H9 (cell line): ENCODE measurements at regions not wholly inside any gene's neighbourhood (a gene's known extent, or its start where the extent isn't known, plus 50 kb on each side); places are given as distances from the start of the nearest gene placed in this dataset.

ENCODE experiments used
- DNase-seq: peaks from one replicate; pipeline ENCODE4 v3.0.0-alpha.2; 2017
- H2AFZ ChIP-seq: one replicate; pipeline ENCODE4 v1.6.1; 2013; ENCODE audit warnings: mild to moderate bottlenecking, low read length, control low read depth, moderate library complexity
- H2AK5ac ChIP-seq: 2 replicates; pipeline ENCODE4 v1.6.1; 2013; ENCODE audit warnings: low read length, control low read depth, mixed read lengths; ENCODE audit not compliant: insufficient read length
- H2BK120ac ChIP-seq: one replicate; pipeline ENCODE4 v1.6.1; 2013; ENCODE audit warnings: low read depth, mild to moderate bottlenecking, low read length, control low read depth, inconsistent platforms; ENCODE audit not compliant: poor library complexity, severe bottlenecking
- H2BK12ac ChIP-seq: 2 replicates; pipeline ENCODE4 v1.6.1; 2013; ENCODE audit warnings: low read length, control low read depth, mixed read lengths, low read depth; ENCODE audit not compliant: insufficient read length
- H2BK15ac ChIP-seq: 2 replicates; pipeline ENCODE4 v1.6.1; 2013; ENCODE audit warnings: low read depth, low read length, control low read depth
- H2BK20ac ChIP-seq: one replicate; pipeline ENCODE4 v1.6.1; 2013; ENCODE audit warnings: low read depth, mild to moderate bottlenecking, low read length, control low read depth, inconsistent platforms; ENCODE audit not compliant: poor library complexity, severe bottlenecking
- H2BK5ac ChIP-seq: 2 replicates; pipeline ENCODE4 v1.6.1; 2013; ENCODE audit warnings: low read length, control low read depth, mixed read lengths; ENCODE audit not compliant: insufficient read length
- H3K14ac ChIP-seq: 2 replicates; pipeline ENCODE4 v1.6.1; 2013; ENCODE audit warnings: low read length, control low read depth; ENCODE audit not compliant: insufficient read depth
- H3K18ac ChIP-seq: 2 replicates; pipeline ENCODE4 v1.6.1; 2013; ENCODE audit warnings: low read depth, mild to moderate bottlenecking, mixed read lengths, low read length, control low read depth; ENCODE audit not compliant: insufficient read length
- H3K23ac ChIP-seq: 2 replicates; pipeline ENCODE4 v1.6.1; 2013; ENCODE audit warnings: low read length, control low read depth, mixed read lengths, low read depth; ENCODE audit not compliant: insufficient read length
- H3K23me2 ChIP-seq: 2 replicates; pipeline ENCODE4 v1.6.1; 2013; ENCODE audit warnings: low read depth, mild to moderate bottlenecking, mixed read lengths, low read length, control low read depth; ENCODE audit not compliant: insufficient read length, poor library complexity, severe bottlenecking
- H3K27ac ChIP-seq: 2 replicates; pipeline ENCODE4 v1.5.1; 2013; ENCODE audit warnings: low read length, control low read depth, mixed read lengths, low read depth; ENCODE audit not compliant: insufficient read length
- H3K27me3 ChIP-seq: 2 replicates; pipeline ENCODE4 v1.6.1; 2013; ENCODE audit warnings: low read length, control low read depth, inconsistent platforms; ENCODE audit not compliant: insufficient read depth
- H3K4ac ChIP-seq: 2 replicates; pipeline ENCODE4 v1.6.1; 2013; ENCODE audit warnings: low read depth, mild to moderate bottlenecking, control low read depth, inconsistent platforms, low read length, moderate library complexity
- H3K4me1 ChIP-seq: 2 replicates; pipeline ENCODE4 v1.6.1; 2013; ENCODE audit warnings: low read length, control low read depth, inconsistent platforms; ENCODE audit not compliant: insufficient read depth
- H3K4me2 ChIP-seq: 2 replicates; pipeline ENCODE4 v1.6.1; 2013; ENCODE audit warnings: low read length, control low read depth, mixed read lengths; ENCODE audit not compliant: insufficient read length, insufficient read depth
- H3K56ac ChIP-seq: 2 replicates; pipeline ENCODE4 v1.6.1; 2013; ENCODE audit warnings: low read depth, mild to moderate bottlenecking, mixed read lengths, low read length, control low read depth; ENCODE audit not compliant: insufficient read length
- H3K79me1 ChIP-seq: 2 replicates; pipeline ENCODE4 v1.6.1; 2013; ENCODE audit warnings: low read depth, mild to moderate bottlenecking, moderate library complexity, low read length, control low read depth, inconsistent platforms; ENCODE audit not compliant: insufficient read depth, poor library complexity, severe bottlenecking
- H3K79me2 ChIP-seq: 2 replicates; pipeline ENCODE4 v1.6.1; 2013; ENCODE audit warnings: low read length, control low read depth, inconsistent platforms; ENCODE audit not compliant: insufficient read depth
- H3K9ac ChIP-seq: 2 replicates; pipeline ENCODE4 v1.6.1; 2013; ENCODE audit warnings: low read length, control low read depth, mixed read lengths; ENCODE audit not compliant: insufficient read length; ENCODE audit errors: extremely low read depth
- H3K9me3 ChIP-seq: one replicate; pipeline ENCODE4 v1.6.1; 2013; ENCODE audit warnings: low read depth, low read length, inconsistent platforms; ENCODE audit not compliant: control insufficient read depth
- H3T11ph ChIP-seq: one replicate; pipeline ENCODE4 v1.6.1; 2013; ENCODE audit warnings: mild to moderate bottlenecking, low read length, control low read depth, inconsistent platforms
- H4K20me1 ChIP-seq: one replicate; pipeline ENCODE4 v1.6.1; 2013; ENCODE audit not compliant: control insufficient read depth, insufficient read length, insufficient read depth
- H4K5ac ChIP-seq: 2 replicates; pipeline ENCODE4 v1.6.1; 2013; ENCODE audit warnings: low read depth, mild to moderate bottlenecking, mixed read lengths, low read length, control low read depth; ENCODE audit not compliant: insufficient read length
- H4K8ac ChIP-seq: replicated peaks from 2 replicates; pipeline ENCODE4 v1.6.1; 2013; ENCODE audit warnings: low read length, control low read depth, mixed read lengths, low read depth; ENCODE audit not compliant: insufficient read length
- H4K91ac ChIP-seq: 2 replicates; pipeline ENCODE4 v1.6.1; 2013; ENCODE audit warnings: low read depth, mild to moderate bottlenecking, moderate library complexity, mixed read lengths, low read length, control low read depth; ENCODE audit not compliant: insufficient read length
- H3K27ac Mint-ChIP-seq, 3 experiments: 2 replicates in 2 of 3; 3 replicates in 1 of 3; pipeline ENCODE4 v1.8.0; 2020 to 2021; ENCODE audit warnings: mixed read lengths in 3 of 3, mild to moderate bottlenecking in 1 of 3, moderate library complexity in 1 of 3
- H3K27me3 Mint-ChIP-seq: 2 replicates; pipeline ENCODE4 v1.8.0; 2021; ENCODE audit warnings: low read depth, mild to moderate bottlenecking, moderate library complexity, mixed read lengths
- H3K36me3 Mint-ChIP-seq, 3 experiments: 2 replicates in 2 of 3; 3 replicates in 1 of 3; pipeline ENCODE4 v1.8.0; 2020 to 2021; ENCODE audit warnings: low read depth in 3 of 3, mixed read lengths in 3 of 3; ENCODE audit not compliant: insufficient read depth in 1 of 3
- H3K4me1 Mint-ChIP-seq, 2 experiments: 2 replicates each; pipeline ENCODE4 v1.8.0; 2020; ENCODE audit warnings: mixed read lengths in 2 of 2
- H3K4me3 Mint-ChIP-seq, 2 experiments: 2 replicates in 1 of 2; 3 replicates in 1 of 2; pipeline ENCODE4 v1.8.0; 2020 to 2021; ENCODE audit warnings: mild to moderate bottlenecking in 2 of 2, mixed read lengths in 2 of 2, moderate library complexity in 1 of 2
- H3K9me3 Mint-ChIP-seq, 2 experiments: 2 replicates in 1 of 2; 3 replicates in 1 of 2; pipeline ENCODE4 v1.8.0; 2020; ENCODE audit warnings: mild to moderate bottlenecking in 2 of 2, mixed read lengths in 2 of 2, moderate library complexity in 1 of 2
- CTCF ChIP-seq: fragments of 200-600 bp; sonication (generic); conservative IDR thresholded peaks from 3 replicates; pipeline ENCODE4 v1.8.0; 2021; ENCODE audit warnings: antibody characterized with exemption, mild to moderate bottlenecking
- WGBS: extraction: QIAGEN DNeasy Blood & Tissue Kit; methylation state at CpG from one replicate; pipeline ENCODE4 v1.1.7; 2013; ENCODE audit warnings: missing lambda C conversion rate, low lambda C conversion rate, mixed read lengths; ENCODE audit not compliant: insufficient read length; ENCODE audit errors: extremely low coverage; 5-methylcytosine and 5-hydroxymethylcytosine counted together

GRCh38 chr12:83841620-83842019 is 1071.0 kb downstream of the SLC6A15 start:
- Histone ChIP-seq H3K4me1 (no peaks in the 10 kb centered on the region), H2BK15ac (no peak overlapping the region), H2AFZ (no peak overlapping the region), H4K91ac (no peak overlapping the region), H3K18ac (no peak overlapping the region), H4K8ac (no peak overlapping the region), H3K79me2 (no peaks in the 10 kb centered on the region), H2BK12ac (no peak overlapping the region), H2BK120ac (no peak overlapping the region), H3K27me3 (no peaks in the 10 kb centered on the region), H4K20me1 (no peaks in the 10 kb centered on the region), H3K4me2 (no peak overlapping the region), H2BK20ac (no peak overlapping the region), H3K79me1 (no peaks in the 10 kb centered on the region), H3K23ac (no peak overlapping the region), H2AK5ac (no peak overlapping the region), H3K56ac (no peak overlapping the region), H3T11ph (no peak overlapping the region), H3K23me2 (no peaks in the 10 kb centered on the region), H3K9me3 (no peaks in the 10 kb centered on the region), H3K14ac (no peak overlapping the region), H2BK5ac (no peak overlapping the region), H3K4ac (no peak overlapping the region), H3K27ac (no peak overlapping the region), H3K9ac (no peak overlapping the region), H4K5ac (no peak overlapping the region)
- no peak for DNase-seq
- no peak overlapping the region for H3K4me3 Mint-ChIP-seq
- no peaks in the 10 kb centered on the region for H3K9me3 Mint-ChIP-seq
- no peak for TF ChIP-seq CTCF
- no CpG with 5 or more reads among the region's 2 CpGs for WGBS
- H3K27ac Mint-ChIP-seq: no peak overlapping the region
- H3K4me1 Mint-ChIP-seq: no peaks in the 10 kb centered on the region
- H3K36me3 Mint-ChIP-seq: no peaks in the 10 kb centered on the region
- no peaks in the 10 kb centered on the region for H3K27me3 Mint-ChIP-seq
